Mesenchymal stem cell (in vitro differentiated cells and primary cell): ENCODE measurements at regions not wholly inside any gene's neighbourhood (a gene's known extent, or its start where the extent isn't known, plus 50 kb on each side); places are given as distances from the start of the nearest gene placed in this dataset.
A peak's percentile ranks its signal among the peaks of the same experiment; 100 is the strongest.

ENCODE experiments used
- DNase-seq: peaks from one replicate; pipeline ENCODE4 v3.0.0-alpha.2; 2013
- H2AFZ ChIP-seq: one replicate; pipeline ENCODE4 v1.6.1; 2013; ENCODE audit warnings: low read depth, mild to moderate bottlenecking, control low read depth, inconsistent platforms, low read length, moderate library complexity
- H2AK5ac ChIP-seq: 2 replicates; pipeline ENCODE4 v1.6.1; 2013; ENCODE audit warnings: low read length, moderate library complexity, mild to moderate bottlenecking, inconsistent platforms; ENCODE audit not compliant: severe bottlenecking
- H2BK120ac ChIP-seq: one replicate; pipeline ENCODE4 v1.6.1; 2013; ENCODE audit warnings: low read depth, mild to moderate bottlenecking, inconsistent platforms, low read length, moderate library complexity
- H2BK12ac ChIP-seq, 2 experiments: one replicate each; pipeline ENCODE4 v1.6.1; 2013; ENCODE audit warnings: inconsistent platforms in 2 of 2, low read length in 2 of 2, mild to moderate bottlenecking in 2 of 2, moderate library complexity in 2 of 2, control low read depth in 1 of 2
- H2BK15ac ChIP-seq: one replicate; pipeline ENCODE4 v1.6.1; 2013; ENCODE audit warnings: mild to moderate bottlenecking, low read depth, inconsistent platforms; ENCODE audit not compliant: poor library complexity, severe bottlenecking
- H2BK5ac ChIP-seq: 2 replicates; pipeline ENCODE4 v1.6.1; 2013; ENCODE audit warnings: low read depth, mild to moderate bottlenecking, low read length, control low read depth, inconsistent platforms; ENCODE audit not compliant: poor library complexity, severe bottlenecking
- H3K14ac ChIP-seq, 2 experiments: one replicate each; pipeline ENCODE4 v1.6.1; 2013; ENCODE audit warnings: inconsistent platforms in 2 of 2, low read length in 2 of 2, control low read depth in 1 of 2, mild to moderate bottlenecking in 1 of 2, moderate library complexity in 1 of 2
- H3K18ac ChIP-seq, 2 experiments: one replicate each; pipeline ENCODE4 v1.6.1; 2013; ENCODE audit warnings: inconsistent platforms in 2 of 2, low read length in 2 of 2, control low read depth in 1 of 2, low read depth in 1 of 2, mild to moderate bottlenecking in 1 of 2
- H3K23ac ChIP-seq, 2 experiments: one replicate each; pipeline ENCODE4 v1.6.1; 2013; ENCODE audit warnings: inconsistent platforms in 2 of 2, low read length in 2 of 2, mild to moderate bottlenecking in 2 of 2, moderate library complexity in 2 of 2, control low read depth in 1 of 2
- H3K27ac ChIP-seq: 2 replicates; pipeline ENCODE4 v1.5.1; 2013; ENCODE audit warnings: mild to moderate bottlenecking, moderate library complexity, low read length, control low read depth, inconsistent platforms; ENCODE audit not compliant: poor library complexity, severe bottlenecking
- H3K27me3 ChIP-seq, 2 experiments: 2 replicates each; pipeline versions ENCODE4 v1.6.1 to v1.7.0; 2013; ENCODE audit warnings: low read length in 2 of 2, mild to moderate bottlenecking in 2 of 2, moderate library complexity in 2 of 2, control low read depth in 1 of 2, inconsistent platforms in 1 of 2; ENCODE audit not compliant: control insufficient read depth in 1 of 2, insufficient read depth in 1 of 2
- H3K36me3 ChIP-seq, 2 experiments: 2 replicates each; pipeline versions ENCODE4 v1.6.1 to v1.7.0; 2013; ENCODE audit warnings: low read length in 2 of 2, control low read depth in 1 of 2, inconsistent platforms in 1 of 2, low read depth in 1 of 2, mild to moderate bottlenecking in 1 of 2; ENCODE audit not compliant: insufficient read depth in 2 of 2, control insufficient read depth in 1 of 2
- H3K4ac ChIP-seq, 2 experiments: one replicate each; pipeline ENCODE4 v1.6.1; 2013; ENCODE audit warnings: inconsistent platforms in 2 of 2, low read length in 2 of 2, mild to moderate bottlenecking in 2 of 2, moderate library complexity in 2 of 2, control low read depth in 1 of 2, low read depth in 1 of 2
- H3K4me1 ChIP-seq: 2 replicates; pipeline ENCODE4 v1.6.1; 2013; ENCODE audit warnings: low read depth, low read length, control low read depth; ENCODE audit not compliant: control insufficient read depth, insufficient read depth
- H3K4me2 ChIP-seq: 2 replicates; pipeline ENCODE4 v1.6.1; 2013; ENCODE audit warnings: low read length, mild to moderate bottlenecking, inconsistent platforms; ENCODE audit not compliant: poor library complexity, severe bottlenecking
- H3K4me3 ChIP-seq, 2 experiments: 2 replicates each; pipeline versions ENCODE4 v1.5.1 to v1.7.0; 2013; ENCODE audit warnings: low read length in 2 of 2, mild to moderate bottlenecking in 2 of 2, control low read depth in 1 of 2, low read depth in 1 of 2; ENCODE audit not compliant: insufficient read depth in 1 of 2
- H3K79me1 ChIP-seq: replicated peaks from 2 replicates; pipeline ENCODE4 v1.6.1; 2013; ENCODE audit warnings: mild to moderate bottlenecking, control low read depth, low read length, inconsistent platforms; ENCODE audit not compliant: poor library complexity, severe bottlenecking
- H3K9ac ChIP-seq: 2 replicates; pipeline ENCODE4 v1.7.0; 2013; ENCODE audit warnings: mild to moderate bottlenecking, low read length, moderate library complexity
- H3K9me3 ChIP-seq: 2 replicates; pipeline ENCODE4 v1.7.0; 2013; ENCODE audit warnings: mild to moderate bottlenecking, low read length; ENCODE audit not compliant: control insufficient read depth
- H4K8ac ChIP-seq: one replicate; pipeline ENCODE4 v1.6.1; 2013; ENCODE audit warnings: inconsistent platforms, mild to moderate bottlenecking, low read length, moderate library complexity
- H4K91ac ChIP-seq: one replicate; pipeline ENCODE4 v1.6.1; 2013; ENCODE audit warnings: mild to moderate bottlenecking, low read length, inconsistent platforms
- WGBS: methylation state at CpG from one replicate; pipeline ENCODE4 v1.1.7; 2013; ENCODE audit warnings: mixed read lengths; 5-methylcytosine and 5-hydroxymethylcytosine counted together

DNA sequence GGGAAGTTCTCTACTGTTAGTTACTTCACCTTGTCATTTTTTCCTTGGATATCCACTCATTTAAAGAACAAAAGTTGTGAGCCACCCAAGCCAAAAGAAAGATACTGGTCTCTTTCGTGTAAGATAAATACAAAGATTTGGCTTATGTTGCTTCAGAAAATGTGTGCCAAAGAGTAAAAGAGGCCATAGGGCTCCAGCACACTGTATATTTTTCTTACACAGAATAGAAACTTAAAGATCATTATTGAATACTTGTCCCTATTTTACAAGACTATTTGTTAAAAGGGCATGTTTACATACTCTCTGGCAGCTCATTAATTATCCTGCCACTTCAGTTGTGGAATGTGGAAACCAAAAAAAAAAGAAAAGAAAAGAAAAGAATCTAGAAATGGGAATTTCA, 284.2 kb upstream of the LRRC7 start:
- Histone ChIP-seq H2AK5ac (no peak overlapping the region), H3K4me1 (no peaks in the 10 kb centered on the region), H3K18ac (no peak overlapping the region), H4K8ac (no peak overlapping the region), H3K4ac (no peak overlapping the region), H3K9ac (no peak overlapping the region), H3K27ac (no peak overlapping the region), H3K9me3 (no peaks in the 10 kb centered on the region), H3K36me3 (no peaks in the 10 kb centered on the region), H3K4me3 (no peak overlapping the region), H3K79me1 (no peaks in the 10 kb centered on the region), H3K14ac (no peak overlapping the region), H2BK12ac (no peak overlapping the region), H3K4me2 (no peak overlapping the region), H3K23ac (no peak overlapping the region), H2BK120ac (no peak overlapping the region), H2BK15ac (no peak overlapping the region), H2BK5ac (no peak overlapping the region), H4K91ac (no peak overlapping the region), H2AFZ (no peak overlapping the region), H3K27me3 (no peaks in the 10 kb centered on the region)
- WGBS, result 100% methylated on average over 1 of the region's 1 CpG
- DNase-seq, result no peak

DNA sequence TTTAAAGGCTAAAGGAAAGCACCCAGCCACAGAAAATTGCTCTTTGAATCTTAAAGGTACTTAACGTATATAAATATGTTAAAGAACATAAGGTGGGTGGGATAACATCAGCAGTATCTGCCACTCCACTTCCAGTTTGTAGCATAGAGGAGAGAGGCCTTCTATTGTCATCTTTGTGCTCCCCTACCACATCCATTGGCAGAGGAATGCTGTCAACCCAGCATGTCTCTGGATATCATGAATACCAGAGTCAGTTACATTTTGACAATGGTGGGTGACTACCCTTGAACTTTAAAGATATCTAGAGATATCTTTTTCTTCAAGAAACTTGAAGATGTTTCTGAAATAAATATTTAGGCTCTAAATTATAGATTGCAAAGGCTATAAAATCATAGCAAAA, 283.2 kb upstream of the LRRC7 start:
- Histone ChIP-seq H3K27ac (no peak overlapping the region), H2BK12ac (no peak overlapping the region), H4K91ac (no peak overlapping the region), H4K8ac (no peak overlapping the region), H3K4me2 (no peak overlapping the region), H3K9me3 (no peaks in the 10 kb centered on the region), H2AFZ (no peak overlapping the region), H3K18ac (no peak overlapping the region), H3K4me3 (no peak overlapping the region), H2AK5ac (no peak overlapping the region), H3K4me1 (no peaks in the 10 kb centered on the region), H3K79me1 (no peaks in the 10 kb centered on the region), H3K27me3 (no peaks in the 10 kb centered on the region), H3K14ac (peak overlapping the region in 1 of 2 experiments; percentile 36), H3K23ac (no peak overlapping the region), H2BK15ac (no peak overlapping the region), H3K4ac (no peak overlapping the region), H3K36me3 (no peaks in the 10 kb centered on the region), H2BK120ac (no peak overlapping the region), H3K9ac (no peak overlapping the region), H2BK5ac (no peak overlapping the region)
- no CpG with 5 or more reads among the region's 1 CpG for WGBS
- no peak for DNase-seq

DNA sequence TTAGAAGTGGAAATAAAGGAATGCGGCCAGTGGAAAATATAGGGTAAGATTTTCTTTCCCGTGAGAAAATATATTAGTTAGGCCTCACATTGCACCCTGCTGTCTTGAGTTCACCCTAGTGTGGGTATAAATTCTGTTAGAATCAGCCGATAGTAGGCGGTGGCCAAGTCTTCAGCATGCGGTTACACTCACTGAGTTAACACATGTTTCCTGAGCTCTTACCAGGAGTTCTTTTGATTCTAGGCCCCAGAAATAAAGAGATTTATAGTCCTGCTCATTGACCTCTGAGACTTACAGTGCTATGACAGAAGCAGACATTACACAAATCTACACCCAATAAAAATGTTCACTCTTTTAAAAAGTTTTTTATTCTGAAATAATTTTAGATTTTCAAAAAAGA, 279.3 kb upstream of the LRRC7 start:
- H3K18ac ChIP-seq, result no peak overlapping the region
- H3K27ac ChIP-seq, result no peak overlapping the region
- H3K4me2 ChIP-seq, result no peak overlapping the region
- H3K4me1 ChIP-seq, result no peaks in the 10 kb centered on the region
- no peak overlapping the region for H2BK5ac ChIP-seq
- no peaks in the 10 kb centered on the region for H3K79me1 ChIP-seq
- H2BK120ac ChIP-seq, result no peak overlapping the region
- no peaks in the 10 kb centered on the region for H3K36me3 ChIP-seq
- H3K27me3 ChIP-seq, result no peaks in the 10 kb centered on the region
- H2AFZ ChIP-seq, result no peak overlapping the region
- H3K9me3 ChIP-seq, result no peaks in the 10 kb centered on the region
- H3K14ac ChIP-seq, result no peak overlapping the region
- H2AK5ac ChIP-seq, result no peak overlapping the region
- H3K4me3 ChIP-seq, result no peak overlapping the region
- no peak for DNase-seq
- 91% methylated on average over 5 of the region's 5 CpGs for WGBS
- H3K4ac ChIP-seq, result no peak overlapping the region
- H3K23ac ChIP-seq, result no peak overlapping the region
- H4K8ac ChIP-seq, result no peak overlapping the region
- no peak overlapping the region for H2BK15ac ChIP-seq
- no peak overlapping the region for H2BK12ac ChIP-seq
- H4K91ac ChIP-seq, result no peak overlapping the region
- H3K9ac ChIP-seq, result no peak overlapping the region

DNA sequence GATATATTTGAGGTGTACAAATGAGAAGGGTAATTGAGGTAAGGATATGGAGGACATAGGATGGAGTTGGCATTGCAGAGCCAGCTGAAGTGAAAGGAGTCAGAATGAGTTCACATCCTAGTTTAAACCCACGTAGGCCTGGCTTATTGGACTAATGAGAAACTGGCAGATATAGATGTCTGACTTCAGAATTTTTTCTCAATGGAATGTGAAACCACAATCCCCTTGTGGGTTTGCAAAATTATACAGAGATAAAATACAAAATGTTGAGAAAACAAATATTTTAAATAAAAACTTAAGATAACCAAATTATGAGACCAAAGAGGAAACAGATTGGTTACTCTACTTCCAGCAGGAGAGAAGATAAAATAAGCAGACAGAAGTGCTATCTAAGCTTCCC, 277.4 kb upstream of the LRRC7 start:
- peak; percentile 30 for DNase-seq
- Histone ChIP-seq H3K4me3 (no peak overlapping the region), H3K9me3 (no peaks in the 10 kb centered on the region), H3K14ac (no peak overlapping the region), H3K27me3 (no peaks in the 10 kb centered on the region), H3K4me1 (no peaks in the 10 kb centered on the region), H3K9ac (no peak overlapping the region), H2BK12ac (no peak overlapping the region), H3K18ac (no peak overlapping the region), H2AFZ (no peak overlapping the region), H2BK5ac (no peak overlapping the region), H3K23ac (no peak overlapping the region), H4K91ac (no peak overlapping the region), H3K4me2 (no peak overlapping the region), H3K27ac (no peak overlapping the region), H2BK120ac (no peak overlapping the region), H4K8ac (no peak overlapping the region), H3K79me1 (no peaks in the 10 kb centered on the region), H2AK5ac (no peak overlapping the region), H3K4ac (no peak overlapping the region), H2BK15ac (no peak overlapping the region), H3K36me3 (no peaks in the 10 kb centered on the region)
- WGBS, result 50% methylated on average over 1 of the region's 1 CpG
